Stimulated activated CD4-positive, alpha-beta T cell treated with anti-CD3 and anti-CD28 coated beads, Interleukin-2, amount 100 ng/mL, for 24 hours (primary cell): ENCODE measurements at regions not wholly inside any gene's neighbourhood (a gene's known extent, or its start where the extent isn't known, plus 50 kb on each side); places are given as distances from the start of the nearest gene placed in this dataset.
"Not testable (repeated sequence)": the region's sequence is repeated elsewhere in the genome, so short reads cannot be mapped to it uniquely, and the experiment has no call there.

Experiments
- DNase-seq, 2 donors: peaks; one replicate each; pipeline ENCODE4 v3.0.0-alpha.2; 2020

GRCh38 chr1:218887141-218887925, 286.3 kb upstream of the LYPLAL1 start:
- no peak for DNase-seq

GRCh38 chr1:218890451-218890850, 283.2 kb upstream of the LYPLAL1 start:
- DNase-seq, result no peak

- no peak for DNase-seq
These were observed 282.1 kb upstream of the LYPLAL1 start for GRCh38 chr1:218891577-218891976.

- DNase-seq, result no peak
These were observed 278.6 kb upstream of the LYPLAL1 start for GRCh38 chr1:218895064-218895587.

- DNase-seq, result no peak
These were observed 277.5 kb upstream of the LYPLAL1 start for GRCh38 chr1:218896202-218896601.

GRCh38 chr1:218898921-218899320, 274.8 kb upstream of the LYPLAL1 start:
- DNase-seq, result no peak

GRCh38 chr1:218900615-218901014, 273.1 kb upstream of the LYPLAL1 start:
- DNase-seq, result no peak

- DNase-seq, result no peak
These were observed 269.3 kb upstream of the LYPLAL1 start for GRCh38 chr1:218904416-218904815.

GRCh38 chr1:218916720-218917119, 257.0 kb upstream of the LYPLAL1 start:
- no peak for DNase-seq

GRCh38 chr1:218917656-218918055, 256.0 kb upstream of the LYPLAL1 start:
- DNase-seq, result no peak

- DNase-seq, result no peak
These were observed 247.9 kb upstream of the LYPLAL1 start for GRCh38 chr1:218925777-218926176.

GRCh38 chr1:218926631-218927030, 247.0 kb upstream of the LYPLAL1 start:
- DNase-seq, result no peak

GRCh38 chr1:218930000-218930399, 243.7 kb upstream of the LYPLAL1 start:
- DNase-seq, result no peak

- no peak for DNase-seq
These were observed 243.0 kb upstream of the LYPLAL1 start for GRCh38 chr1:218930472-218931241.

GRCh38 chr1:218931324-218931723, 242.4 kb upstream of the LYPLAL1 start:
- no peak for DNase-seq

- DNase-seq, result no peak
These were observed 240.2 kb upstream of the LYPLAL1 start for GRCh38 chr1:218933513-218933912.

- DNase-seq, result not testable (repeated sequence)
These were observed 238.3 kb upstream of the LYPLAL1 start for GRCh38 chr1:218935408-218935807.

- no peak for DNase-seq
These were observed 235.4 kb upstream of the LYPLAL1 start for GRCh38 chr1:218938259-218938658.

GRCh38 chr1:218939095-218939494, 234.6 kb upstream of the LYPLAL1 start:
- DNase-seq, result no peak

GRCh38 chr1:218942431-218942830, 231.2 kb upstream of the LYPLAL1 start:
- no peak for DNase-seq

- DNase-seq, result no peak
These were observed 230.3 kb upstream of the LYPLAL1 start for GRCh38 chr1:218943371-218943770.

GRCh38 chr1:218945050-218945449, 228.6 kb upstream of the LYPLAL1 start:
- DNase-seq, result no peak

- DNase-seq, result no peak
These were observed 227.5 kb upstream of the LYPLAL1 start for GRCh38 chr1:218946147-218946546.

GRCh38 chr1:218948446-218948845, 225.2 kb upstream of the LYPLAL1 start:
- DNase-seq, result no peak
